ENCODE measurements at regions not wholly inside any gene's neighbourhood (a gene's known extent, or its start where the extent isn't known, plus 50 kb on each side); places are given as distances from the start of the nearest gene placed in this dataset.

DNA sequence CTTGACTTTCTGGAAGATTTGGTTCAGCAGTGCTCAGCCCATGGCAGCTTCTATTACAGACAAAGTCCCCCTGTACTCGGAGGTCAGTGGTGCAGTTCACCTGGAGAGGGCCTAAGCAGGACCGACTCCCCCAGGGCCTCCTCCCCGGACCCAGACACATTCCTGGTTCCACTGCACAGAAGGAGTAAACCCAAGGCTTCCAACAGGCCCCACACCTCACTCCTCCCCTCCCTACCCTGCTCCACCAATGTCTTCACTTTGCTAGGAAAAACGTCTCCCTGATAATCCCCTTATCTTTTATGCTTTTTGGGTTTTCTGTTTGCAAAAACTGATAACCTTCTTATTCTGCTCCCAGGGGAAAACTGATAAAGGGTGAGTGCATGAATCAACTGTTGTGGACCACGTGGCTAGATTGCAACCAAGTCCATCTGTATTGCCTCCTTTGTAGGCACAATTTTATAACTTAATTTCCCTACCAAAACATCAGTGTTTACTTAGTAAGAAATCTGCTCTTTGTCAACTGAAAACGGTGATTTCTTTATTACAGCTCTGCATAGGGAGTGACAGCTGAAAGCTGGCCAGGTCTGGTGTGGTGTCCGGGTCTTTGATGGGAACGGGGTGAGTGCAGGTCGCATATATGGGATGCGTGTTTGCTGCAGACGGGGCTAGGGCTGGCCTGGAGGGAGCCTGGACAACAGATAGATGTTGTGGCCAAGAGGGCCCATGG is 202.5 kb downstream of the GLI2 start:
- Histone ChIP-seq H3K27ac (no peak overlapping the region), H3K36me3 (no peaks in the 10 kb centered on the region), H3K27me3 (ENCODE audit: insufficient read depth, low read depth, severe bottlenecking) (no peaks in the 10 kb centered on the region), H3K4me3 (ENCODE audit: low read depth, low read length) (no peak overlapping the region), H3K9me3 (ENCODE audit: severe bottlenecking) (no peaks in the 10 kb centered on the region)
- TF ChIP-seq, protein P1, sequence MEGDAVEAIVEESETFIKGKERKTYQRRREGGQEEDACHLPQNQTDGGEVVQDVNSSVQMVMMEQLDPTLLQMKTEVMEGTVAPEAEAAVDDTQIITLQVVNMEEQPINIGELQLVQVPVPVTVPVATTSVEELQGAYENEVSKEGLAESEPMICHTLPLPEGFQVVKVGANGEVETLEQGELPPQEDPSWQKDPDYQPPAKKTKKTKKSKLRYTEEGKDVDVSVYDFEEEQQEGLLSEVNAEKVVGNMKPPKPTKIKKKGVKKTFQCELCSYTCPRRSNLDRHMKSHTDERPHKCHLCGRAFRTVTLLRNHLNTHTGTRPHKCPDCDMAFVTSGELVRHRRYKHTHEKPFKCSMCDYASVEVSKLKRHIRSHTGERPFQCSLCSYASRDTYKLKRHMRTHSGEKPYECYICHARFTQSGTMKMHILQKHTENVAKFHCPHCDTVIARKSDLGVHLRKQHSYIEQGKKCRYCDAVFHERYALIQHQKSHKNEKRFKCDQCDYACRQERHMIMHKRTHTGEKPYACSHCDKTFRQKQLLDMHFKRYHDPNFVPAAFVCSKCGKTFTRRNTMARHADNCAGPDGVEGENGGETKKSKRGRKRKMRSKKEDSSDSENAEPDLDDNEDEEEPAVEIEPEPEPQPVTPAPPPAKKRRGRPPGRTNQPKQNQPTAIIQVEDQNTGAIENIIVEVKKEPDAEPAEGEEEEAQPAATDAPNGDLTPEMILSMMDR (IDR thresholded peaks at IDR 0.05; ENCODE audit: low read depth, low read length) = no peak
- no peak for DNase-seq

- Histone ChIP-seq H3K27me3 (ENCODE audit: insufficient read depth, low read depth, severe bottlenecking) (no peaks in the 10 kb centered on the region), H3K36me3 (no peaks in the 10 kb centered on the region), H3K9me3 (ENCODE audit: severe bottlenecking) (no peaks in the 10 kb centered on the region), H3K27ac (no peak overlapping the region), H3K4me3 (ENCODE audit: low read depth, low read length) (no peak overlapping the region)
- TF ChIP-seq, protein P1 (IDR thresholded peaks at IDR 0.05; ENCODE audit: low read depth, low read length) = no peak
- DNase-seq = no peak
Observed at GRCh38 chr2:120939595-120940318, 204.1 kb downstream of the GLI2 start.

DNA sequence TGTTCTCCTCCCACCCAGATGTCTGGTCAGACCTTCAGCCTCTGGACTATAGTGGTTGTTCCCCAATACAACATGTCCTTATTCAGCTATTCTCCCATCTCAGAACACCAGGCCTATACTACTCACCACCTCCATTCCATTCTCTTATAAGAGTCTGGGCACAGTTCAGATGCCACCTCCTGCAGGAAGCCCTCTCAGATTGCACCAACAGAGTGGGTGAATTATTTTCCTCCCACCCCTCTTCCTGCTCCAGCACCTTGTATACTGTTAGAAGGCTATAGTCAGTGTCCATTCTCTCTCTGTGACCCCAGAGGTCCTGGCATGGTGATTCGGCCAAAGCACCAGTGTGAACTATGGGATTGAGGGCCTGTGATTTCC is 204.6 kb downstream of the GLI2 start:
- Histone ChIP-seq H3K9me3 (ENCODE audit: severe bottlenecking) (no peaks in the 10 kb centered on the region), H3K27ac (no peak overlapping the region), H3K4me3 (ENCODE audit: low read depth, low read length) (no peak overlapping the region), H3K27me3 (ENCODE audit: insufficient read depth, low read depth, severe bottlenecking) (no peaks in the 10 kb centered on the region), H3K36me3 (no peaks in the 10 kb centered on the region)
- TF ChIP-seq, protein P1 (IDR thresholded peaks at IDR 0.05; ENCODE audit: low read depth, low read length) = no peak
- DNase-seq = no peak

GRCh38 chr2:120940726-120941256 is 205.1 kb downstream of the GLI2 start:
- H3K27ac ChIP-seq = no peak overlapping the region
- TF ChIP-seq, protein P1 (IDR thresholded peaks at IDR 0.05; ENCODE audit: low read depth, low read length) = no peak

DNA sequence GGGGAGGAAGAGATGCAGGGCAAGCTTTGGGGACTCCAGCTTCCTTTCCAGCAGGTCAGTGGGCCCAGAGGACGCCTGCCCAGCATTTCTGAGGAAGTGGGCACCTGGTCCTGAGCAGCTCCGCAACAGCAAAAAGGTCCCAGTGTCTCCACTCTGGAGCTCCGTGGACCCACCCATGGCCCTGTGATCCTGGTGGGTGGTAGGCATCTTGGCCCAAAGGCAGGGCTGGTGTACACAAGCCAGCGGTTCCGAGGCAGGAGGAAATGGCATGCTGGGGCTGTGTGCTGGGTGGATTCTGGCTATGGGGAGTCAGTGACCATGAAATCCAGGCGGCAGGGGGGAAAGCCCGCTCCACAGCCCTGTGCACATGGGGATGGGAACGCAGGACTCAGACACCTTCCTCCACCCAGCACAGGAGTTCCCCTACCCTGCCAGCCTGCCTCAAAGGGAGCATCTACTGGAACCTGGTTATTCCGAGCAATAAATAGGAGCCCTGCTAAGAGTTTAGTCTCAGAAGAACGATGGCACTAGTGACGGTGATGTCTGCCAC is 206.0 kb downstream of the GLI2 start:
- TF ChIP-seq, protein P1 (IDR thresholded peaks at IDR 0.05; ENCODE audit: low read depth, low read length) = no peak
- no peak for DNase-seq
- Histone ChIP-seq H3K27me3 (ENCODE audit: insufficient read depth, low read depth, severe bottlenecking) (no peaks in the 10 kb centered on the region), H3K27ac (no peak overlapping the region), H3K9me3 (ENCODE audit: severe bottlenecking) (no peaks in the 10 kb centered on the region), H3K36me3 (no peaks in the 10 kb centered on the region), H3K4me3 (ENCODE audit: low read depth, low read length) (no peak overlapping the region)

More at GRCh38 chr2:120940726-120941256, 205.1 kb downstream of the GLI2 start:
- no peaks in the 10 kb centered on the region for H3K9me3 ChIP-seq (ENCODE audit: severe bottlenecking)
- H3K36me3 ChIP-seq = no peaks in the 10 kb centered on the region
- no peak overlapping the region for H3K4me3 ChIP-seq (ENCODE audit: low read depth, low read length)
- no peak for DNase-seq
- H3K27me3 ChIP-seq (ENCODE audit: insufficient read depth, low read depth, severe bottlenecking) = no peaks in the 10 kb centered on the region
